Upper lobe of left lung (tissue), 4 donors: ENCODE measurements at regions not wholly inside any gene's neighbourhood (a gene's known extent, or its start where the extent isn't known, plus 50 kb on each side); places are given as distances from the start of the nearest gene placed in this dataset.

Experiments
- CTCF ChIP-seq, 6 experiments: fragments of 450-650 bp in 4 of 6; fragments of 200-600 bp in 2 of 6; sonication (generic) in 2 of 6; IDR thresholded peaks; one replicate each; pipeline ENCODE4 v1.5.1; 2016 to 2019; ENCODE audit warnings: antibody characterized with exemption in 6 of 6
- EP300 ChIP-seq, 4 donors: sonication (generic); formaldehyde crosslinking; IDR thresholded peaks; one replicate each; pipeline ENCODE4 v1.5.1; 2017; ENCODE audit warnings: antibody characterized with exemption in 4 of 4, control low read depth in 2 of 4
- POLR2A ChIP-seq, 4 donors: fragments of 450-650 bp; IDR thresholded peaks; one replicate each; pipeline ENCODE4 v1.5.1; 2016 to 2017; ENCODE audit warnings: antibody characterized with exemption in 4 of 4, mild to moderate bottlenecking in 2 of 4

- no peak for TF ChIP-seq POLR2A (IDR thresholded peaks at IDR 0.05)
- TF ChIP-seq CTCF (IDR thresholded peaks at IDR 0.05), result no peak
- TF ChIP-seq EP300 (IDR thresholded peaks at IDR 0.05), result no peak
These were observed 721.6 kb downstream of the ANKRD7 start for GRCh38 chr7:118945911-118946682.
